Amniotic epithelial cell (primary cell): ENCODE measurements at regions not wholly inside any gene's neighbourhood (a gene's known extent, or its start where the extent isn't known, plus 50 kb on each side); places are given as distances from the start of the nearest gene placed in this dataset.
A peak's percentile ranks its signal among the peaks of the same experiment; 100 is the strongest.

Source experiments
- DNase-seq: peaks from one replicate; pipeline ENCODE4 v3.0.0-alpha.2; 2010; ENCODE audit warnings: low read depth

GRCh38 chr21:28459193-28459592 lies 533.5 kb downstream of the LTN1 start:
- no peak for DNase-seq

GRCh38 chr21:28458446-28458845 lies 534.2 kb downstream of the LTN1 start:
- DNase-seq: no peak

GRCh38 chr21:28455253-28455600 lies 537.5 kb downstream of the LTN1 start:
- DNase-seq: no peak

- no peak for DNase-seq
Measured at GRCh38 chr21:28454564-28455252, 538.0 kb downstream of the LTN1 start.

- DNase-seq: peak; percentile 63
Measured at GRCh38 chr21:28447462-28447861, 545.2 kb downstream of the LTN1 start.

GRCh38 chr21:28445141-28445830 lies 547.4 kb downstream of the LTN1 start:
- DNase-seq: peak; percentile 79

- DNase-seq: no peak
Measured at GRCh38 chr21:28444557-28444956, 548.1 kb downstream of the LTN1 start.

- peak; percentile 72 for DNase-seq
Measured at GRCh38 chr21:28444111-28444510, 548.6 kb downstream of the LTN1 start.

- DNase-seq: peak; percentile 82
Measured at GRCh38 chr21:28442624-28443023, 550.1 kb downstream of the LTN1 start.

GRCh38 chr21:28442085-28442484 lies 550.6 kb downstream of the LTN1 start:
- no peak for DNase-seq

- DNase-seq: no peak
Measured at GRCh38 chr21:28439788-28440187, 552.9 kb downstream of the LTN1 start.

- DNase-seq: no peak
Measured at GRCh38 chr21:28439251-28439650, 553.4 kb downstream of the LTN1 start.

- no peak for DNase-seq
Measured at GRCh38 chr21:28437061-28437460, 555.6 kb downstream of the LTN1 start.

GRCh38 chr21:28436286-28436932 lies 556.3 kb downstream of the LTN1 start:
- DNase-seq: peak; percentile 68

GRCh38 chr21:28431527-28432200 lies 561.0 kb downstream of the LTN1 start:
- peak; percentile 43 for DNase-seq

GRCh38 chr21:28431022-28431421 lies 561.7 kb downstream of the LTN1 start:
- DNase-seq: no peak

- no peak for DNase-seq
Measured at GRCh38 chr21:28429161-28429560, 563.5 kb downstream of the LTN1 start.

- peak; percentile 45 for DNase-seq
Measured at GRCh38 chr21:28427394-28428022, 565.2 kb downstream of the LTN1 start.

- DNase-seq: no peak
Measured at GRCh38 chr21:28426545-28426944, 566.1 kb downstream of the LTN1 start.

GRCh38 chr21:28423521-28424190 lies 569.0 kb downstream of the LTN1 start:
- DNase-seq: no peak

- no peak for DNase-seq
Measured at GRCh38 chr21:28421716-28422524, 570.8 kb downstream of the LTN1 start.
